Neural cell (in vitro differentiated cells): ENCODE measurements at regions not wholly inside any gene's neighbourhood (a gene's known extent, or its start where the extent isn't known, plus 50 kb on each side); places are given as distances from the start of the nearest gene placed in this dataset.

Experiments used
- CTCF ChIP-seq: fragments of 450-650 bp; IDR thresholded peaks from 2 replicates; pipeline ENCODE4 v1.5.1; 2014; ENCODE audit warnings: antibody characterized with exemption, mild to moderate bottlenecking, moderate library complexity; ENCODE audit not compliant: poor library complexity, severe bottlenecking
- EZH2 ChIP-seq: fragments of 200-600, 300-800 bp; shearing (Covaris generic), sonication (generic); IDR thresholded peaks from 2 replicates; pipeline ENCODE4 v1.6.1; 2014; ENCODE audit warnings: antibody characterized with exemption, low read length, borderline replicate concordance, mild to moderate bottlenecking; ENCODE audit not compliant: insufficient read depth, poor library complexity, severe bottlenecking
- POLR2AphosphoS5 ChIP-seq: IDR thresholded peaks from 2 replicates; pipeline ENCODE4 v1.6.1; 2012
- TF ChIP-seq, protein P1 (sequence below): IDR thresholded peaks from 2 replicates; pipeline ENCODE4 v1.6.1; 2012; ENCODE audit warnings: borderline replicate concordance

GRCh38 chr20:58037631-58038030, 190.8 kb downstream of the ANKRD60 start:
- no peak for TF ChIP-seq CTCF
- no peak for TF ChIP-seq POLR2AphosphoS5
- no peak for TF ChIP-seq EZH2
- TF ChIP-seq, protein P1, sequence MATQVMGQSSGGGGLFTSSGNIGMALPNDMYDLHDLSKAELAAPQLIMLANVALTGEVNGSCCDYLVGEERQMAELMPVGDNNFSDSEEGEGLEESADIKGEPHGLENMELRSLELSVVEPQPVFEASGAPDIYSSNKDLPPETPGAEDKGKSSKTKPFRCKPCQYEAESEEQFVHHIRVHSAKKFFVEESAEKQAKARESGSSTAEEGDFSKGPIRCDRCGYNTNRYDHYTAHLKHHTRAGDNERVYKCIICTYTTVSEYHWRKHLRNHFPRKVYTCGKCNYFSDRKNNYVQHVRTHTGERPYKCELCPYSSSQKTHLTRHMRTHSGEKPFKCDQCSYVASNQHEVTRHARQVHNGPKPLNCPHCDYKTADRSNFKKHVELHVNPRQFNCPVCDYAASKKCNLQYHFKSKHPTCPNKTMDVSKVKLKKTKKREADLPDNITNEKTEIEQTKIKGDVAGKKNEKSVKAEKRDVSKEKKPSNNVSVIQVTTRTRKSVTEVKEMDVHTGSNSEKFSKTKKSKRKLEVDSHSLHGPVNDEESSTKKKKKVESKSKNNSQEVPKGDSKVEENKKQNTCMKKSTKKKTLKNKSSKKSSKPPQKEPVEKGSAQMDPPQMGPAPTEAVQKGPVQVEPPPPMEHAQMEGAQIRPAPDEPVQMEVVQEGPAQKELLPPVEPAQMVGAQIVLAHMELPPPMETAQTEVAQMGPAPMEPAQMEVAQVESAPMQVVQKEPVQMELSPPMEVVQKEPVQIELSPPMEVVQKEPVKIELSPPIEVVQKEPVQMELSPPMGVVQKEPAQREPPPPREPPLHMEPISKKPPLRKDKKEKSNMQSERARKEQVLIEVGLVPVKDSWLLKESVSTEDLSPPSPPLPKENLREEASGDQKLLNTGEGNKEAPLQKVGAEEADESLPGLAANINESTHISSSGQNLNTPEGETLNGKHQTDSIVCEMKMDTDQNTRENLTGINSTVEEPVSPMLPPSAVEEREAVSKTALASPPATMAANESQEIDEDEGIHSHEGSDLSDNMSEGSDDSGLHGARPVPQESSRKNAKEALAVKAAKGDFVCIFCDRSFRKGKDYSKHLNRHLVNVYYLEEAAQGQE: no peak
